ENCODE measurements at regions not wholly inside any gene's neighbourhood (a gene's known extent, or its start where the extent isn't known, plus 50 kb on each side); places are given as distances from the start of the nearest gene placed in this dataset.

DNA sequence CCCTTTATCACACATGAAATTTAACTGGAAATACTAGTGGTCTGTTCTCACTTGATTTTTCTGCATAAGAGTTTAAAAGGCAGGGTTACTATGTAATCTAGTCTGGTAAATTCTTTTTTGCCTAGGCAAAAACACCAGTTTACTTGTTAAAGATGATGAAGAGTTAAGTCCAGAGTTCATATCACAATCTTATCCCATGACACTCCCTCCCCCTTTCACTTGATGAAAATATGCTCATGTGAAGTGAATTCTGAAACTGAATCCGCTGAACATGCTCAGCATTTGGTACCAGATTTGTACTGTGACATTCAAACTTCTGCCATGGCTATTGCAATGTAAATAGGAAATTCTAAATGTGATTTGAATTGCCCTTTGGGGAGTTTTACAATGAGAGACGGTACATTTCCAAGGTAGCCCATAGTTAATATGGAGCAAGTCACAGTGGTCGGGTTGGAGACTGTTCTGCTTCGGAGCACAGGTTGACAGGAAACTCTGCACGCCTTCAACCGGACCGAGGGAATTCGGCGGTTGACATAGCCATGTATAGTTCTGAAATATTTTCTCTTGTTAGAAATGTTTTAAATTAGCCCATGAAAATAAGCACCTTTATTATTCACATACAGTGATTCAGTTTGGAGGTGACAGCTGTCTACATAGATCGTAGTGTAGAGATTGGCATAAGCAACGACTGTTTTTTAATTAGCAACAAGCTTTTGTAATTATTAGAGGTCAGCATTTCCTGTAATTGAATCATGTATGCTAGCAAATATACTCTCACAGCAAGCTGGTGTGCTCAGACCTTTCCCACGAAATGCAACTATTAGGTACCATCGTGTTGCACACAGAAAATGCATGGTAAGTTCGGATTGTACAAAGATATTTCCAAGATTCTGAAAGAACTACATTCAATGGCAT is 768.6 kb upstream of the GOLIM4 start:
- TF ChIP-seq, protein P1, sequence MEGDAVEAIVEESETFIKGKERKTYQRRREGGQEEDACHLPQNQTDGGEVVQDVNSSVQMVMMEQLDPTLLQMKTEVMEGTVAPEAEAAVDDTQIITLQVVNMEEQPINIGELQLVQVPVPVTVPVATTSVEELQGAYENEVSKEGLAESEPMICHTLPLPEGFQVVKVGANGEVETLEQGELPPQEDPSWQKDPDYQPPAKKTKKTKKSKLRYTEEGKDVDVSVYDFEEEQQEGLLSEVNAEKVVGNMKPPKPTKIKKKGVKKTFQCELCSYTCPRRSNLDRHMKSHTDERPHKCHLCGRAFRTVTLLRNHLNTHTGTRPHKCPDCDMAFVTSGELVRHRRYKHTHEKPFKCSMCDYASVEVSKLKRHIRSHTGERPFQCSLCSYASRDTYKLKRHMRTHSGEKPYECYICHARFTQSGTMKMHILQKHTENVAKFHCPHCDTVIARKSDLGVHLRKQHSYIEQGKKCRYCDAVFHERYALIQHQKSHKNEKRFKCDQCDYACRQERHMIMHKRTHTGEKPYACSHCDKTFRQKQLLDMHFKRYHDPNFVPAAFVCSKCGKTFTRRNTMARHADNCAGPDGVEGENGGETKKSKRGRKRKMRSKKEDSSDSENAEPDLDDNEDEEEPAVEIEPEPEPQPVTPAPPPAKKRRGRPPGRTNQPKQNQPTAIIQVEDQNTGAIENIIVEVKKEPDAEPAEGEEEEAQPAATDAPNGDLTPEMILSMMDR (IDR thresholded peaks at IDR 0.05): no peak
- TF ChIP-seq POLR2A (IDR thresholded peaks at IDR 0.05): no peak

All from testis (tissue), 2 donors.